GM21576 (cell line): ENCODE measurements at regions not wholly inside any gene's neighbourhood (a gene's known extent, or its start where the extent isn't known, plus 50 kb on each side); places are given as distances from the start of the nearest gene placed in this dataset.

ENCODE experiments used
- ATAC-seq: cut with Tn5 transposase; IDR thresholded peaks from one replicate; pipeline ENCODE4 v1.9.1; 2021; ENCODE audit warnings: mild to moderate bottlenecking, moderate library complexity; ENCODE audit not compliant: unreplicated experiment

DNA sequence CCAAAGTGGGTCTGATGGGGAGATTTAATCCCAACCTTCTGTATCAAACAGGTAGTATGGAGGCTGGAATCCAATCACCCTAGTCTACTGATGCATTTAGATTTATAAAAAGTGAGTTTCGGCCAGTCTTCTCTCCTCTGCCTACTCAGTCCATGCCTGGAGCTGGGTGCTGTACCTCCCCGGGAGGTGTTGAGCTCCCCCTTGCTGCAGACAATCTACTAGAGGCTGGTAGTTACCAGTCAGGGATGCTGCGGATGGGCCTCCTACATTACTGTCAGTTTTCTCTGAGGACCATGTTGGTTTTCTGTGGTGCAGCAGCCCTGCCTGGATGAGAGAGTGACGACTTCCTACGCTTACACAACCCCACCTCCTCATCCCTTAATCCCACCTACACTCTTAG, 118.6 kb upstream of the CELF4 start:
- no peak for ATAC-seq

DNA sequence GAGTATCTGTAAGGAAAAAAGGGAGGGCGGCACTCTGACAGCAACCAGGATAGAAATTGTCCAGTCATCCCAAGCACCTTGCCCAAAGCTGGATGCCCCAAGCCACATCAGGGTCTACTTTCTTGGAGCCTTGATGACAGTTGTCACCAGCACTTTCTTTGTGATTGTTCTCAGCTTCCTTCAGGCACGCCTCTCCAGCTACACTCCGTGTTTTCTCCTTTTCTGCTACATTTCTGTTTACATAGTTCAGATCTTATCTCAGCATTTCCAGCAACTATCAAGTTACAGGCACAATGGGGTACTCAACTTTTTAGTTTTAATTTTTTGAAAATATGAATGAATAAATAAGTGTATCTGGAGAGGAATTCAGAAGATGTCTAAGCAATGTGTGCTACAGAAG, 115.3 kb upstream of the CELF4 start:
- no peak for ATAC-seq

DNA sequence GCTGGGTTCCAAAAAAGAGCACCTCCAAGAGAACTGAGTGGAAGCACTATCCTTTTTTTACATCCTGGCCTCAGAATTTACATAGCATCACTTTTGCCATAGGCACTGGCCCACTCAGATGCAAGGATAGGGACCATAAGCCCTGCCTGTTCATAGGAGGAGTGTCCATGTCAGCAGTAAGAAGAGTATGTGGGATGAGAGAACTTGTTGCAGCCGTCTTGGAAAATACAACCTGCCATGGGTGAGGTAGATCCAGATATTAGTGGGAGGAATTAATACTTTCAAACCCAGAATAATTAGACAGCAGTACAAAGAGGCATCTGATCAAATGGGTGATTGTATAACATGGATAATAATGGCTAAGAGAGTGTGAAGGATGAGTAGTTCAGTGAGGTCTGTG, 110.7 kb upstream of the CELF4 start:
- no peak for ATAC-seq

- no peak for ATAC-seq
Measured at GRCh38 chr18:37675699-37676098, 110.1 kb upstream of the CELF4 start.

- ATAC-seq: no peak
Measured at GRCh38 chr18:37674570-37674969, 109.0 kb upstream of the CELF4 start.

DNA sequence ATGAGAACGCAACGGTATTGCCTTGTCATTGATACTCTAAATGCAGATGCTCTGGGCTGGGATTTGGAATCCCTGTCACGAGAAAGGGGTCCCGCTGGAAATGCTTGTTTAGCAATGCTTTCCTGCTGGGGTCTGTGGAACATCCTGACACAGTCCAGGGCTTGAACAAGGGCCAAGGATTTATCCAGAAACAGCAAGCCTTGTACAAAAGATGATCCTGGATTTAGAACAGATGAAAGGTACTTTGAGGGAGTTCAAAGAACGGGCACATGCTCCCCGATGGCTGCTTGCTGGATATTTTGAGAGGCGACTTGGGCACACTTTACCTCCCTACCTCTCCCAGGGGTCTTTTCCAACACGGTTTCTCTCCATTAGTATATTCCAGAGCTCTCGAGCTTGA, 108.1 kb upstream of the CELF4 start:
- no peak for ATAC-seq

- no peak for ATAC-seq
Measured at GRCh38 chr18:37672932-37673595, 107.5 kb upstream of the CELF4 start.

DNA sequence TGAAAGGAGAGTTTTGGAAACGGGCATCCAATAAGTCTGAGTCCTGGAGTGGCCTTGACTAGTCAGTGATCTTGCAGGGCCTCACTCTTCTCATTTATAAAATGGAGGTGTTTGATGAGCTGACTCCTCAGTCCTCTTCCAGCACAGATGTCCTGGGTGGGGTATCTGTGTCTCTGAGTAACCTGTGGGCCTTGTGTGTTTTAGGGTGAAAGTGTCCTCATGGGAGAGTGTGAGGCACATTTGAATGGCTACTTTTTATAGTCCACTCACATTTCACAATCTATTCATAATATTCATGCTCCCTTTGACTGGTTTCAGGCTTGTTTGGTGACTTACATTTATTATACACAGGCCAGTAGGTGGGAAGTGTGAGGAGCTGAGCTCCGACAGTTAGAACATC, 106.4 kb upstream of the CELF4 start:
- ATAC-seq: no peak

- ATAC-seq: no peak
Measured at GRCh38 chr18:37671530-37671929, 105.9 kb upstream of the CELF4 start.

DNA sequence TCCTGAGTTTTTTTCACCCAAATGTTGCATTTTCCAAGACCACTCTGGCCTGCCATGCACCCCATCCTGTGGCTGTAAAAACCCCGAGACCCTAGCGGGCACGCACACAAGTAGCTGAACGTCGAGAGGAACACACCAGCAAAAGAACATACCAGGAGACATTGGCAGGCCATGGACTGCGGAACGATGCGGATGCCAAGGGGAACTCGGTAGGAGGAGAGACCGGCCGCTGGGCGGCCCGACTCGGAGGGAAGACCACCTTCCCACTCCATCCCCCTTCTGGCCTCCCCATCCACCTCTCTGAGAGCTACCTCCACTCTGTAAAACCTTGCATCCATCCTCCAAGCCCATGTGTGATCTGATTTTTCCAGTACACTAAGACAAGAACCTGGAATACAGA, 105.5 kb upstream of the CELF4 start:
- ATAC-seq: no peak

- no peak for ATAC-seq
Measured at GRCh38 chr18:37669991-37670534, 104.5 kb upstream of the CELF4 start.

- no peak for ATAC-seq
Measured at GRCh38 chr18:37668971-37669747, 103.6 kb upstream of the CELF4 start.

GRCh38 chr18:37667836-37668235, 102.2 kb upstream of the CELF4 start:
- no peak for ATAC-seq

DNA sequence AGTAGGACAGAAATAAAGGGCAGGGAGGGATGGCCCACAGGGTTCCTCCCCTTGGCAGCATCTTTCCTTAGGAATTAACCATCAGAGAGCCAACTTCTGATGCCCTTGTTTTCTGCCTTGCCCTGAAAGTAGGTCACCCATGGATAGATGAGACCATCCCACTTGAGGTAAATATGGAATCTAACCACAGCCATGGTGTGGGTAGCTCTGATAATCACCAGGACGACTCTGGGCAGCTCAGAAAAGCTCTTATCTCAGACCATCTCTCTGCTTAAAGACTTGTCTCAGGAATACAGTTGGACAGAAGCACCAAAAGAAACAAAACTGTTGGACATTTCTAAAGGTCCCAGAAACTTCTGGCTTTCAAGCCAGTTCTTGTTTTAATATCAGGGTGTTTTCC, 101.4 kb upstream of the CELF4 start:
- no peak for ATAC-seq

- ATAC-seq: no peak
Measured at GRCh38 chr18:37666451-37666850, 100.9 kb upstream of the CELF4 start.

DNA sequence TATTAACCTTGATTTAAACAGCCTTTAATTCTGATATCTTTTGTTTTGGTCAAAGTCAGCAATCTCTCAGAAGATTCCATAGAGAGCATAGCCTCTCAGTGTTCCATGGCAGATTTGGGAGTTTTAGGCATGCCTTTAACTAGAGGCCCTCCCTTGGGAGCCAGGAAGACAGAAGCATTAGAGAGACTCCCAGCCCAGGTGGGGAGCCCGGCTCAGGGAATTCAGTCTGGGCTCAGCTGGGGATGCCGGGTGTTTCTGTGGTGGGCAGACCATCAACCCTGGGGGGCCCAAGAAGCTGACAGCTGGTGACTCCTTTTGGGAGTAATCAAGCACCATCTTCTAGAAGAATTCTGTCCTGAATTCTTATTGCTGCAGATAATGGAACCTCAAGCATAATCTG, 99.7 kb upstream of the CELF4 start:
- no peak for ATAC-seq

- no peak for ATAC-seq
Measured at GRCh38 chr18:37663446-37663845, 97.8 kb upstream of the CELF4 start.

GRCh38 chr18:37662546-37663339, 97.1 kb upstream of the CELF4 start:
- no peak for ATAC-seq

- no peak for ATAC-seq
Measured at GRCh38 chr18:37662099-37662498, 96.5 kb upstream of the CELF4 start.

GRCh38 chr18:37661478-37661877, 95.9 kb upstream of the CELF4 start:
- ATAC-seq: no peak

DNA sequence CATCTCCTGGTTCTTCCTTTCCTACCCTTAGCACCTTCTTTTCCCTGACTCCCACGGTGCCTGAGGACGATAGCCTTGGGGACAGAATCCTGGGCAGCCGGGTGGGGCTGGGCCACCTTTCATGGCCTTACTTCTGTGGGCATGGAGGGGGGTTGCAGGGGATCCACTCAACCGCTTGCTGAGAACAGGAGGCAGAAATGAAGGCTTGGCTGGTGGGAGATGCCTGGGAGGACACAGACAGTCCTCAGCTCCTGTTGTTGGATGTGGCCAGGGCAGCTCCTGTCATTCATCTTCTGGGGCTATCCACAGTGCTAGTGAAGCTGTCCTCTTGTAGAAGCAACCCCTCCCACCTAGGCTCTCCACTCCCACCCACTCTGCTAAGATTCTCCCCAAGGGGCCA, 95.5 kb upstream of the CELF4 start:
- no peak for ATAC-seq

- ATAC-seq: no peak
Measured at GRCh38 chr18:37660658-37661057, 95.1 kb upstream of the CELF4 start.
